CD4-positive, alpha-beta memory T cell (primary cell): ENCODE measurements at regions not wholly inside any gene's neighbourhood (a gene's known extent, or its start where the extent isn't known, plus 50 kb on each side); places are given as distances from the start of the nearest gene placed in this dataset.
"Not testable (repeated sequence)": the region's sequence is repeated elsewhere in the genome, so short reads cannot be mapped to it uniquely, and the experiment has no call there.

Source experiments
- CTCF ChIA-PET: fragments of 350-600 bp; sonication (Branson Sonifier 250); formaldehyde crosslinking; loops from one replicate; lab custom pipeline; 2021; ENCODE audit warnings: inconsistent platforms; ENCODE audit not compliant: partially characterized antibody; lab: Charles Lee
- POLR2A ChIA-PET: fragments of 350-600 bp; sonication (Branson Sonifier 250); formaldehyde crosslinking; loops from one replicate; lab custom pipeline; 2021; ENCODE audit not compliant: partially characterized antibody; lab: Charles Lee
- DNase-seq, 5 donors: peaks; one replicate each; pipeline versions ENCODE4 v3.0.0 to v3.0.0-alpha.2; 2020 to 2022; ENCODE audit warnings: mixed read lengths in 1 of 5
- H3K27ac ChIP-seq: one replicate; pipeline ENCODE4 v1.7.0; 2013; ENCODE audit warnings: low read depth, low read length
- H3K27me3 ChIP-seq: 2 replicates; pipeline ENCODE4 v1.7.0; 2013; ENCODE audit warnings: mild to moderate bottlenecking, low read length, moderate library complexity; ENCODE audit not compliant: insufficient read depth
- H3K36me3 ChIP-seq: 2 replicates; pipeline ENCODE4 v1.7.0; 2013; ENCODE audit warnings: mild to moderate bottlenecking, low read length, moderate library complexity; ENCODE audit not compliant: insufficient read depth
- H3K4me1 ChIP-seq: 2 replicates; pipeline ENCODE4 v1.7.0; 2013; ENCODE audit warnings: mild to moderate bottlenecking, low read length, moderate library complexity; ENCODE audit not compliant: insufficient read depth
- H3K4me3 ChIP-seq, 2 donors: one replicate each; pipeline ENCODE4 v1.7.0; 2013; ENCODE audit warnings: low read length in 2 of 2, mild to moderate bottlenecking in 1 of 2
- H3K9me3 ChIP-seq, 2 donors: one replicate each; pipeline ENCODE4 v1.7.0; 2013; ENCODE audit warnings: low read length in 2 of 2, control low read depth in 1 of 2; ENCODE audit not compliant: control insufficient read depth in 1 of 2
- H3K27ac Mint-ChIP-seq, 7 donors: one replicate each; pipeline ENCODE4 v1.8.0; 2020 to 2021; ENCODE audit warnings: mixed read lengths in 7 of 7, mild to moderate bottlenecking in 6 of 7, inconsistent platforms in 3 of 7, moderate library complexity in 3 of 7
- H3K27me3 Mint-ChIP-seq, 2 donors: one replicate each; pipeline ENCODE4 v1.8.0; 2020 to 2021; ENCODE audit warnings: mixed read lengths in 2 of 2
- H3K36me3 Mint-ChIP-seq, 2 donors: one replicate each; pipeline ENCODE4 v1.8.0; 2020 to 2021; ENCODE audit warnings: mixed read lengths in 2 of 2, inconsistent platforms in 1 of 2, mild to moderate bottlenecking in 1 of 2
- H3K4me1 Mint-ChIP-seq, 4 donors: one replicate each; pipeline ENCODE4 v1.8.0; 2020 to 2021; ENCODE audit warnings: mixed read lengths in 4 of 4, mild to moderate bottlenecking in 1 of 4
- H3K4me3 Mint-ChIP-seq, 8 donors: one replicate each; pipeline ENCODE4 v1.8.0; 2020 to 2021; ENCODE audit warnings: mixed read lengths in 8 of 8, mild to moderate bottlenecking in 7 of 8, moderate library complexity in 6 of 8, inconsistent platforms in 3 of 8
- H3K9me3 Mint-ChIP-seq, 8 donors: one replicate each; pipeline ENCODE4 v1.8.0; 2020 to 2021; ENCODE audit warnings: mixed read lengths in 8 of 8, mild to moderate bottlenecking in 5 of 8, inconsistent platforms in 3 of 8, moderate library complexity in 1 of 8
- intact Hi-C: fragments of 100-400 bp; cut with micrococcal nuclease; formaldehyde crosslinking; loops from one replicate; pipeline ENCODE4 v1.15.1; 2023

DNA sequence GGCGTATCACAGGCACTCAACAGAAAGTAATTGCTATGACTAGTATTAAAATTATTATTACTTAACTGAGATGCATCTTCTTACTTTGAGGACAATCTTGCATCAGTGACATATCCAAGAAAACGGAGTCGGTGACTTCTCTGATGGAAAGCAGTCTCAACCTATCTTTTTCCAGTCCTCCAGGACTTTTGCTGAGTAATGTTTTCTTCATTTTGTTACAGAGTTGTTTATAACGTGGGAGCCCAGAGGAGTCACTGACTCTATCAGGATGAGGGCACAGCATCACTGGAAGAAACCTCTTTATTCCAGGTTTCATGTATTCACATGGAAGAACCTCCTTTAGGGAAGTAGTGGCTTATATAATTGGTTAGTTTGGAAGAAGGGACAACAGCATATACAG, 51.5 kb upstream of the MELK start:
- Histone ChIP-seq H3K4me3 (no peak overlapping the region), H3K9me3 (no peaks in the 10 kb centered on the region), H3K27me3 (no peaks in the 10 kb centered on the region), H3K4me1 (no peaks in the 10 kb centered on the region), H3K27ac (no peak overlapping the region), H3K36me3 (no peaks in the 10 kb centered on the region)
- no peaks in the 10 kb centered on the region for H3K36me3 Mint-ChIP-seq
- no peak overlapping the region for H3K27ac Mint-ChIP-seq
- no peak for DNase-seq
- intact Hi-C loops = no loop called here
- ChIA-PET POLR2A (no interaction called here), CTCF (no interaction called here)
- no peaks in the 10 kb centered on the region for H3K4me1 Mint-ChIP-seq
- H3K27me3 Mint-ChIP-seq = peaks cover 0 to 2% of the 10 kb centered on the region in 2 donors
- H3K9me3 Mint-ChIP-seq = no peaks in the 10 kb centered on the region
- no peak overlapping the region for H3K4me3 Mint-ChIP-seq

DNA sequence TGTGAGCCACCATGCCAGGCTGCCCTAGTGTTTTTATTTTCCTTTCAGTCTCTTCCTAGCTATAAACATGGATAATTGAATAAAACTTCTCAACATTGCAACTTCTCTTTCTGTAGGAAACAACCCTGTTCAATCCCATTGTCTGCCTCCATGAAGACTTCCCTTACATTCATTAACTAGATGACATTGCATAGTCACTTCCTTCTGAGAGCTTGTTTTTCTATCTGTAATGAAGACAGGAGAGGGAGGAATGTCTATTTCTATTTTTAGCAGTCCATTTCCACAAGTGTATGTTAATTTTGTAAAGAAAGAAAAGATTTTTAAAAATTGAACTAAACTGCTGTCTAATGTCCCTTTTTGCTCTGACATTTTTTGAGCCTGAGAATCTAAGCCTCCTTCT, 55.6 kb upstream of the MELK start:
- intact Hi-C loops = no loop called here
- Mint-ChIP-seq H3K36me3 (no peaks in the 10 kb centered on the region), H3K4me1 (peaks cover 0 to 1% (median 0%) of the 10 kb centered on the region in 4 donors), H3K4me3 (no peak overlapping the region), H3K27ac (peak overlapping the region in 1 of 7 donors; percentile 70), H3K27me3 (peaks cover 0 to 3% of the 10 kb centered on the region in 2 donors), H3K9me3 (no peaks in the 10 kb centered on the region)
- ChIA-PET POLR2A (no interaction called here), CTCF (interaction anchor here (1.3 to 1.8 kb wide), 3 partner anchors 19 to 109 kb away, joined by 3 to 4 read pairs (median 3); no protein-coding TSS in a partner anchor)
- H3K4me3 ChIP-seq = no peak overlapping the region
- H3K27me3 ChIP-seq = no peaks in the 10 kb centered on the region
- no peaks in the 10 kb centered on the region for H3K9me3 ChIP-seq
- no peak for DNase-seq
- H3K27ac ChIP-seq = no peak overlapping the region
- no peaks in the 10 kb centered on the region for H3K36me3 ChIP-seq
- no peaks in the 10 kb centered on the region for H3K4me1 ChIP-seq

DNA sequence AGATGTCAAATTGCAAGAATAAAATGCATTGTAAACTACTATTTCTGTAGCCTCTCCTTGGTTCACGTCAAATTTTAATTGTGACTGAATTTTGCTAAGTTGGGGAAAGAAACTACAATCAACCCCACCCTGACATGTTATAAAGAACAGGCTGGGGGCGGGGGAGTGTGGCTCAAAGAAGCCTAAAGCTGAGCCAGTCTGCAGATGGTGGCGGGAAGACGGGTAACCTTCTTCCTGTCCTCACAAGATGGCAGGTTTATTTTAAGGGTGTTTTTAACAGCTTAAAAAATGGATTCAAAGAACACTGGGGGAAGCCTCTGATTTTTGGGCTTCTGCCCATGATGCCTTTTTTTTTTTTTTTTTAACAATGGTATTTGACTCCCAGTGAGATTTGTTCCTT, 68.5 kb upstream of the MELK start:
- no peak overlapping the region for H3K4me3 ChIP-seq
- CTCF ChIA-PET = interaction anchor here (0.8 to 1.5 kb wide), 3 partner anchors 52 to 97 kb away, joined by 3 to 7 read pairs (median 6); no protein-coding TSS in a partner anchor
- POLR2A ChIA-PET = interaction anchor here (1.0 kb wide), 1 partner anchor 16 kb away, joined by 6 read pairs; no protein-coding TSS in a partner anchor
- H3K36me3 ChIP-seq = no peaks in the 10 kb centered on the region
- Mint-ChIP-seq H3K36me3 (no peaks in the 10 kb centered on the region), H3K27ac (peak overlapping the region in 4 of 7 donors; percentile 10 to 48 (median 40)), H3K4me3 (peak overlapping the region in 1 of 8 donors; percentile 43), H3K9me3 (no peaks in the 10 kb centered on the region), H3K27me3 (no peaks in the 10 kb centered on the region), H3K4me1 (peaks cover 7 to 13% (median 9%) of the 10 kb centered on the region in 4 donors)
- H3K4me1 ChIP-seq = peaks cover 9% of the 10 kb centered on the region
- intact Hi-C loops = no loop called here
- peak in 1 of 5 donors; percentile 13 for DNase-seq
- no peaks in the 10 kb centered on the region for H3K9me3 ChIP-seq
- no peak overlapping the region for H3K27ac ChIP-seq
- no peaks in the 10 kb centered on the region for H3K27me3 ChIP-seq

DNA sequence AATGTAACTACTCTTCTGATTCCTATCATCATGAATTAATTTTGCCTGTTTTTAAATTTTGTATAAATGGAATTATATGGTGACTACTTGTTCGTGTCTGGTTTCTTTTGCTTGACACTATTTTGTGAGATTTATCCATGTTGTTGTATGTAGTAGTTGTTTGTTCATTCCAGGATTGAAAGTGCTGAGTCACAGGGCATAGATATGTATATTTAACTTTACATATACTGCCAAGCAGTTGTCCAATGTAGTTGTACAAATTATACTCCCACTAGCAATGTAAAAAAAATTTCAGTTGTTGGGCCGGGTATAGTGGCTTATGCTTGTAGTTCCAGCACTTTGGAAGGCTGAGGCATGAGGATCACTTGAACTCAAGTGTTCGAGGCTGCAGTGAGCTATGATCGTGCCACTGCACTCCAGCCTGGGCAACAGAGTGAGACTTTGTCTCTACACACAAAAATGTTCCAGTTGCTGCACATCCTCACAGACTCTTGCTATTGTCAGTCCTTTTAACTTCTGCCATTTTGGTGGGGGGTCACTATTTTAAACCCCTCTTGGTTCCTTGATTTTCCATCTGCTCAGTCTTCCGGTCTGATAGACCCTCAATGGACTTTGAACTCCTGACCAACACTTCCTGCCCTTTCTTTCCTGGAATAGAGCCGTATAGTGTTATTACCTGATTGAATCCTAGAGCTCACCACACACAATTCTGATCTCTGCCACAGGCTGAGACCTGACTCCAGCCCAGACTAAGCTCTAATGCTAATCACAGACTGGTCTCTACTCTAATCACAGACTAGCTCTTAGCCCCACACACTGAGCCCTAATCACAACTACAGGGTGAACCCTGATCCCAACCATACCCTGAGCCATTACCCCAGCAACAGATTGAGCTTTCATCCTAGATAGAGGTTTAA, 69.3 kb upstream of the MELK start:
- no peaks in the 10 kb centered on the region for H3K27me3 Mint-ChIP-seq
- Histone ChIP-seq H3K9me3 (no peaks in the 10 kb centered on the region), H3K4me1 (peaks cover 9% of the 10 kb centered on the region), H3K27me3 (no peaks in the 10 kb centered on the region), H3K36me3 (no peaks in the 10 kb centered on the region), H3K4me3 (no peak overlapping the region), H3K27ac (no peak overlapping the region)
- intact Hi-C loops = no loop called here
- H3K36me3 Mint-ChIP-seq = no peaks in the 10 kb centered on the region
- H3K4me3 Mint-ChIP-seq = peak overlapping the region in 2 of 8 donors; percentile 1 to 8
- H3K27ac Mint-ChIP-seq = peak overlapping the region in 5 of 7 donors; percentile 10 to 79 (median 37)
- no peak for DNase-seq
- H3K4me1 Mint-ChIP-seq = peaks cover 7 to 13% (median 9%) of the 10 kb centered on the region in 4 donors
- ChIA-PET POLR2A (interaction anchor here (1.0 kb wide), 1 partner anchor 16 kb away, joined by 6 read pairs; no protein-coding TSS in a partner anchor), CTCF (interaction anchor here (0.8 to 1.5 kb wide), 3 partner anchors 52 to 96 kb away, joined by 3 to 7 read pairs (median 6); no protein-coding TSS in a partner anchor)
- H3K9me3 Mint-ChIP-seq = no peaks in the 10 kb centered on the region

DNA sequence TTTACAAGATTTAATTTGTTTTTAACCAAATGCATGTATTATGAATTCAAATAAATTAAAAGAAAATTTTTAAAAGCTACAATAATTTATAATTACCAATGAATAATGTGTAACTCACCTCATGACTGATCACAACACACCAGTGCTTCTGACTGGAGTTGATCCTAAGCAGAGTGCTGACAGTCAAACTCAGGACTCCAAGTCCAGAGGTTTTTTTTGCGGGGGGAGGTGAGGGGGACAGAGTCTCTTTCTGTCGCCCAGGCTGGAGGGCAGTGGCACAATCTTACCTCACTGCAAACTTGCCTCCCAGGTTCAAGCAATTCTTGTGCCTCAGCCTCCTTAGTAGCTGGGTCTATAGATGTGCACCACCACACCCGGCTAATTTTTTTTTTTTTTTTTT, 71.0 kb upstream of the MELK start:
- Histone ChIP-seq H3K36me3 (no peaks in the 10 kb centered on the region), H3K4me1 (peaks cover 9% of the 10 kb centered on the region), H3K27me3 (no peaks in the 10 kb centered on the region), H3K4me3 (no peak overlapping the region), H3K9me3 (no peaks in the 10 kb centered on the region), H3K27ac (no peak overlapping the region)
- Mint-ChIP-seq H3K4me3 (no peak overlapping the region), H3K9me3 (no peaks in the 10 kb centered on the region), H3K27me3 (no peaks in the 10 kb centered on the region), H3K36me3 (no peaks in the 10 kb centered on the region), H3K4me1 (peaks cover 7 to 13% (median 9%) of the 10 kb centered on the region in 4 donors), H3K27ac (no peak overlapping the region)
- ChIA-PET CTCF (interaction anchor here (1.8 kb wide), 1 partner anchor 94 kb away, joined by 6 read pairs; no protein-coding TSS in a partner anchor), POLR2A (interaction anchor here (0.7 to 0.8 kb wide), 2 partner anchors 15 to 20 kb away, joined by 3 read pairs; no protein-coding TSS in a partner anchor)
- intact Hi-C loops = no loop called here
- DNase-seq = no peak

DNA sequence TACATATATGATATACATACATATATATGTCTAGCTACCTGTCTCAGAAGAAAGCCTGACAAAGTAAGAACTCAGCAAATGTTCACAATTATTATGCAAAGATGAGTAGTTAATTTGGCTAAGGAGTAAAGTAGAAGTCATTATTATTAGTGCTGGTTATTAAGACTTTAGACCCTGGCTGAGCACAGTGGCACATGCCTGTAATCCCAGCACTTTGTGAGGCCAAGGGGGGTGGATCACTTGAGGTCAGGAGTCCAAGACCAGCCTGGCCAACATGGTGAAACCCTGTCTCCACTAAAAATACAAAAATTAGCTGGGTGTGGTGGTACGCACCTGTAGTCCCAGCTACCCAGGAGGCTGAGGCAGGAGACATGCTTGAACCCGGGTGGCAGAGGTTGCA, 71.8 kb upstream of the MELK start:
- POLR2A ChIA-PET = interaction anchor here (0.8 kb wide), 1 partner anchor 14 kb away, joined by 3 read pairs; no protein-coding TSS in a partner anchor
- H3K27me3 Mint-ChIP-seq = not testable (repeated sequence)

More for the DNA sequence above, 71.8 kb upstream of the MELK start:
- H3K4me1 ChIP-seq, H3K9me3 Mint-ChIP-seq, intact Hi-C loops, H3K36me3 ChIP-seq, H3K4me3 ChIP-seq, H3K36me3 Mint-ChIP-seq, H3K27me3 ChIP-seq, H3K27ac ChIP-seq, H3K9me3 ChIP-seq, DNase-seq, H3K27ac Mint-ChIP-seq, H3K4me3 Mint-ChIP-seq: not testable (repeated sequence)
- peaks cover 7 to 13% (median 10%) of the 10 kb centered on the region in 4 donors for H3K4me1 Mint-ChIP-seq
- CTCF ChIA-PET = interaction anchor here (1.8 kb wide), 1 partner anchor 93 kb away, joined by 6 read pairs; no protein-coding TSS in a partner anchor
